K562 (cell line): ENCODE measurements at regions not wholly inside any gene's neighbourhood (a gene's known extent, or its start where the extent isn't known, plus 50 kb on each side); places are given as distances from the start of the nearest gene placed in this dataset.

ENCODE experiments used
- ARNT ChIP-seq, 2 experiments: fragments of 450-650 bp; IDR thresholded peaks; 2 replicates each; pipeline ENCODE4 v1.6.1; 2016; ENCODE audit warnings: mild to moderate bottlenecking in 1 of 2
- CHD2 ChIP-seq: IDR thresholded peaks from 2 replicates; pipeline ENCODE4 v1.6.1; 2011; ENCODE audit warnings: low read depth, low read length
- CREM ChIP-seq: IDR thresholded peaks from 2 replicates; pipeline ENCODE4 v1.6.1; 2014; ENCODE audit warnings: antibody characterized with exemption, low read depth
- CTCF ChIP-seq, 3 experiments: IDR thresholded peaks in 2 of 3; conservative IDR thresholded peaks in 1 of 3; 2 replicates each; pipeline ENCODE4 v1.5.1; 2011 to 2012; ENCODE audit warnings: low read length in 3 of 3, mild to moderate bottlenecking in 3 of 3, control low read depth in 2 of 3, improper control_type of control experiment in 1 of 3, inconsistent platforms in 1 of 3, low read depth in 1 of 3, mixed read lengths in 1 of 3, moderate library complexity in 1 of 3; ENCODE audit not compliant: insufficient read depth in 2 of 3
- ERF ChIP-seq: fragments of 450-650 bp; formaldehyde crosslinking; IDR thresholded peaks from 2 replicates; pipeline ENCODE4 v1.4.0; 2020; ENCODE audit warnings: mild to moderate bottlenecking, mixed read lengths
- HDAC1 ChIP-seq, 2 experiments: fragments of 450-650 bp; IDR thresholded peaks; 2 replicates each; pipeline ENCODE4 v1.6.1; 2016 to 2017; ENCODE audit warnings: inconsistent platforms in 1 of 2, mild to moderate bottlenecking in 1 of 2, moderate library complexity in 1 of 2
- JUND ChIP-seq, 2 experiments: IDR thresholded peaks; 2 replicates in 1 of 2; 3 replicates in 1 of 2; pipeline ENCODE4 v1.6.1; 2011; ENCODE audit warnings: borderline replicate concordance in 2 of 2, low read depth in 2 of 2, low read length in 2 of 2, improper control_type of control experiment in 1 of 2, missing biosample characterization in 1 of 2, missing genetic modification characterization in 1 of 2, missing genetic modification reagents in 1 of 2
- MEF2A ChIP-seq: IDR thresholded peaks from 2 replicates; pipeline ENCODE4 v1.6.1; 2011; ENCODE audit warnings: low read depth, mild to moderate bottlenecking, low read length, moderate library complexity; ENCODE audit not compliant: control insufficient read depth
- RCOR1 ChIP-seq, 2 experiments: IDR thresholded peaks; 2 replicates each; pipeline ENCODE4 v1.6.1; 2012; ENCODE audit warnings: low read depth in 2 of 2, low read length in 2 of 2, borderline replicate concordance in 1 of 2, improper control_type of control experiment in 1 of 2
- SRSF1 ChIP-seq: fragments of 200-400 bp; formaldehyde crosslinking; IDR thresholded peaks from 2 replicates; pipeline ENCODE4 v1.6.1; 2017; ENCODE audit warnings: mild to moderate bottlenecking, low read depth, low read length, moderate library complexity
- TEAD1 ChIP-seq, 2 experiments: fragments of 450-650 bp in 1 of 2; sonication (generic) in 1 of 2; formaldehyde crosslinking; IDR thresholded peaks; 2 replicates each; pipeline versions ENCODE4 v1.4.0 to v1.8.0; 2020 to 2022; ENCODE audit warnings: mild to moderate bottlenecking in 2 of 2, missing genetic modification reagents in 1 of 2
- ZNF253 ChIP-seq: fragments of 250-450 bp; sonication (Bioruptor Pico); conservative IDR thresholded peaks from 2 replicates; pipeline ENCODE4 v1.6.1; 2021; ENCODE audit warnings: mild to moderate bottlenecking

GRCh38 chr2:235165136-235165535 is 213.3 kb downstream of the SH3BP4 start:
- TF ChIP-seq ARNT (IDR thresholded peaks at IDR 0.05) (no peak), MEF2A (no peak), JUND (IDR thresholded peaks at IDR 0.05; ENCODE audit: borderline replicate concordance, low read depth, low read length) (no peak), JUND (tag; IDR thresholded peaks at IDR 0.05; ENCODE audit: borderline replicate concordance, low read depth, low read length) (no peak), HDAC1 (IDR thresholded peaks at IDR 0.05) (no peak), CTCF (IDR thresholded peaks at IDR 0.05 in 2 of 3, conservative IDR thresholded peaks at IDR 0.05 in 1 of 3; ENCODE audit: insufficient read depth in 2 of 3, low read depth in 1 of 3, low read length in 3 of 3) (no peak), RCOR1 (IDR thresholded peaks at IDR 0.05; ENCODE audit: borderline replicate concordance in 1 of 2, low read depth in 2 of 2, low read length in 2 of 2) (no peak), ZNF253 (CRISPR knock-in tag) (no peak), ERF (CRISPR knock-in tag) (no peak), CREM (no peak), CHD2 (no peak), TEAD1 (CRISPR knock-in tag; IDR thresholded peaks at IDR 0.05) (no peak), SRSF1 (no peak)
